ENCODE measurements at regions not wholly inside any gene's neighbourhood (a gene's known extent, or its start where the extent isn't known, plus 50 kb on each side); places are given as distances from the start of the nearest gene placed in this dataset.
"Not testable (repeated sequence)": the region's sequence is repeated elsewhere in the genome, so short reads cannot be mapped to it uniquely, and the experiment has no call there.

DNA sequence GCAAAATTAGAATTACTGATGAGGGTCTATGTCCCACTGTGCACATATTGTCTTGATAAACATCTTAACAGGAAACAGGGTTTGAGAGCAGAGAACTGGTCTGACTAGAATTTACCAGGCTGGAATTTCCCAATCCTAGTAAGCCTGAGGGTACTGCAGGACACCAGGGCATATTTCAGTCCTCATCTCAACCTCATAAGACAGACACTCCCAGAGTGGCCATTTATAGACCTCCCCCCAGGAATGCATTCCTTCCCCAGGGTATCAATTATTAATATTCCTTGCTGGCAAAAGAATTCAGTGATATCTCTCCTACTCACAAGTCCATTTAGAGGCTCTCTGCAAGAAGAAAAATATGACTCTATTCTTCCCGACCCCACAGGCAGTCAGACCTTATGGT is 325.1 kb upstream of the KLF3 start:
- not testable (repeated sequence) for DNase-seq (ENCODE audit: low spot score)

- DNase-seq (ENCODE audit: low spot score) = no peak
Observed at GRCh38 chr4:38343608-38344007, 320.4 kb upstream of the KLF3 start.

- no peak for DNase-seq (ENCODE audit: low spot score)
Observed at GRCh38 chr4:38344929-38345328, 319.1 kb upstream of the KLF3 start.

DNA sequence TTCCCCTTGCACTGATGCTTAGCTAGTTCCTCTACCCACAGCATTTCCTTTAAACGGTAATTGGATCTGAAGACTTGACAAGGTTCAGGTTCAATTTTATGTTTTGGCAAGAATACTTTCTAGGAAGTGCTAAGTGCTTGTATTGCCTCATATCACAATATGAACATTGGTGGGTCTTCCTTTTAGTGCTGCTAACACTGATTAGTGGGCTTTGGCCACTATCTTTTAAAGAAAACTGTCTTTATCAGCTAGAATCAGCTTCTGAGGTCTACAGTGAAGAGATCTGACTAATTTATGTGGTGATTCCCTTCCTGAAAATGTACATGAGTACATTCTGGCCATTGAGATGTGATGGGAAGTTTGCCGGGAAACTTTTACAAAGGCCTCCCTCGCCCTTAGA is 316.7 kb upstream of the KLF3 start:
- DNase-seq (ENCODE audit: low spot score) = no peak

GRCh38 chr4:38354421-38354820 is 309.6 kb upstream of the KLF3 start:
- DNase-seq (ENCODE audit: low spot score) = no peak

DNA sequence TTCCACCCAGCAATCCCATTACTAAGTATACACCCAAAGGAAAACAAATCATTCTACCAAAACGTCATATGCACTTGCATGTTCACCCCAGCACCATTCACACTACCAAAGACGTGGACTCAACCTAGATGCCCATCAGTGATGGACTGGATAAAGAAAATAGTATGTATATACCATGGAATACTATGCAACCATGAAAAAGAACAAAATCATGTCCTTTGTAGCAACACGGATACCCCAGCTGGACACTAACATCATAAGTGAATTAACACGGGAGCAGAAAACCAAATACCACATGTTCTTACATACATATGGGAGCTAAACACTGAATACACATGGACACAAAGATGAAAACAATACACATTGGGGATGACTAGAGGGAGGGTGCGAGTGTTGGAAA is 309.1 kb upstream of the KLF3 start:
- no peak for DNase-seq (ENCODE audit: low spot score)

DNA sequence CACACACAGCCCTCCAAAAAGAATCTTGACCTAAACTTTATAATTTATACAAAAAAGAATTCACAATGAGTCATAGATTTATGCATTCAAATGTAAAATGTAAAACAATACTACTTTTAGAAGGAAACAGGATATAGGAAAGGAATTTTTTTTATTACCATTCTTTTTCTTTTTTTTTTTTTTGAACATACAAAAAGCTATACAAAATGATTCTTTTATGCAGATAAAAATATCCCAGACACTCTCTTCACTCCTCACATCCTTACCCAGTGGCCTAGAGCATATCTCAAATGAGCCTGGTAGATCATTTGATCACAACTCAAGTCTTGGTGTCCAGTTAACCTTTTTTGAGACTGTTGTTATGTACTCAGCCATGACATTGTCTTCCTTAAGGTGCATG is 307.3 kb upstream of the KLF3 start:
- no peak for DNase-seq (ENCODE audit: low spot score)

DNA sequence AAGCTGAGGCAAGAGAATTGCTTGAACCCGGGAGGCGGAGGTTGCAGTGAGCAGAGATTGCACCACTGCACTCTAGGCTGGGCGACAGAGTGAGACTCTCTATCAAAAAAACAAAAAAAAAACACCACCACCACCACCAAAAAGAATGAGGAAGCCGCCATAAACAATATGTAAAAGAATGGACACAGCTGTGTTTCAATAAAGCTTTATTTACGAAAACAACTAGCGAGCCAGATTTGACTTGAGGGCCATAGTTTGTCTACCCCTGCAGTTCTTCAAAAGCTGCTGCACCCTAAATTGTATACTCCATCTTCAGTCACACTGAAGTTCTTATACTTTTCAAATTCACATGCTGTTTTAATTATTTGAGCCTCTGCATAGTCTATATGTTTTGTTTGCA is 306.5 kb upstream of the KLF3 start:
- no peak for DNase-seq (ENCODE audit: low spot score)

DNA sequence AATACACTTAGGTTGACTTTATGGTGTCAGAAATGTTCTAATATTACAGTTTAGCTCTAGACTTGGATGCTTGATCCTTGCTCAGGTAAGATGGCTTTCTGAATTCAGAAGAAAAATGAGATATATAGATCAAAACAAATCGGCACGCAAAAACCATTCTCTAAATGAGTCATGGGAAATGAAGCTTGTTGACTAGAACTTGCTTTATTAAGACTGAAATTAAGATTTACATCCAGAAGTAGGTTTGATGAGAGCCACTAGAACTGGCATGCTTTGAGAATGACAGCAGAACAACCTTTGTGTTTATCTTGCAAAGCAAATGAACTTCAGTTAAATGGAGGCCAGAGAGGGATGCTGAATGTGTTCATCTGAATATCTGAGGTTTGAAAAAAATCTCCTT is 304.9 kb upstream of the KLF3 start:
- DNase-seq (ENCODE audit: low spot score) = no peak

DNA sequence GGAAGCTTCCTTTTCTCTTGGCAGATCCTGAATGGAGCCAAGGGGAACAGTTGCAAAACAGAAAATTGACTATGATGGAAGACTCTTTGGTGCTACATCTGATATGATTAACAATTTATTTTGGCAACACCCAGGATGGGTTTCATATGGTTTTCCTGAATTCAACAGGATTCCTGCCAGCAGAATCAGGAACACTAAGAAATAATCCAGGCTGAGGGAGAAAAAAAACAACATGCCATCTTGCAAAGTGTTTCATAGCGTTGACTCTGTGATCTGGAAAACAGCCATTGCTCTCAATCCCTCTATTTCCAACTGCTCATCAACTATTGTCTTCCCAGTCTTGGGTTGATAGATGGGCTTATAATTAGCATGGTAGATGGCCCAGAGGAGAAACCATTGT is 303.8 kb upstream of the KLF3 start:
- no peak for DNase-seq (ENCODE audit: low spot score)

- DNase-seq (ENCODE audit: low spot score) = no peak
Observed at GRCh38 chr4:38364383-38364963, 299.5 kb upstream of the KLF3 start.

- no peak for DNase-seq (ENCODE audit: low spot score)
Observed at GRCh38 chr4:38365261-38365660, 298.7 kb upstream of the KLF3 start.

- DNase-seq (ENCODE audit: low spot score) = no peak
Observed at GRCh38 chr4:38365748-38366310, 298.2 kb upstream of the KLF3 start.

DNA sequence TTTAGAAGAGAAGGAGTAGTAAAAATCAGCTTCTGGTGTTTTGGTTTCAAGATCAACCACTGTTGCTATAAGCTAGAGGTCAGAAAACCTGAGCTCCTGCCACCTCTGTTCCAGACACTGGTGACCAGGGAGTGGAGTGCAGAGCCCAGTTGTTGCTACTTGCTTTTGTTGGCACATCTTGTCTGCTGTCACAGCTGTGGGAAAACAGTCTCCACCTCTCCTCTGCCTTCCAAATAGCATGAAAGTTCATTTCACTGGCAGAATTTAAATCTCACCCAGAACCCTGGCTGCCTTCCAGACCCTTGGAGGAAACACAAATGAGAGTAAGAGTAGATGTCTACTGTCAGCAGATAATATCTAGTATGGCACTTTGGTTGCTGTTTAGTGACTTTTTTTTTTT is 297.5 kb upstream of the KLF3 start:
- no peak for DNase-seq (ENCODE audit: low spot score)

- no peak for DNase-seq (ENCODE audit: low spot score)
Observed at GRCh38 chr4:38366997-38367396, 297.0 kb upstream of the KLF3 start.

- no peak for DNase-seq (ENCODE audit: low spot score)
Observed at GRCh38 chr4:38367642-38368174, 296.3 kb upstream of the KLF3 start.

DNA sequence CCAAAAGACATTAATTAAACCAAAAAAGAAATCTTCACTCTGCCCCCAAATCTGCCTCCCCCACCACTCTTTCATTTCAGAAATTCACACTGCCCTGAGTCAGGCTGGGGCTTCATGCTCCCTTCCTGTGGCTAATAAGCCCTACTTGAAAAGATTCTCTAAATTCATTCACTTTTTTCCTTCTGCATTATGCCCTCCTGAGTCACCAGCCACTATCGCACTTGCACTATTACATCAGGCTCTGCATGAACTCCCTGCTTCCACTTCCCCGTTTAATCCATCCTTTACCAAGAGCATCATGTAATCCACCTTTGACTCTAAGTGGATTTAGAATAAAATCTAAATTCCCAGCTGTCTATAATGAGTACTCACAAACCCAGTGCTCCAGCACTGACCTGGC is 295.4 kb upstream of the KLF3 start:
- peak; percentile 13 for DNase-seq (ENCODE audit: low spot score)

DNA sequence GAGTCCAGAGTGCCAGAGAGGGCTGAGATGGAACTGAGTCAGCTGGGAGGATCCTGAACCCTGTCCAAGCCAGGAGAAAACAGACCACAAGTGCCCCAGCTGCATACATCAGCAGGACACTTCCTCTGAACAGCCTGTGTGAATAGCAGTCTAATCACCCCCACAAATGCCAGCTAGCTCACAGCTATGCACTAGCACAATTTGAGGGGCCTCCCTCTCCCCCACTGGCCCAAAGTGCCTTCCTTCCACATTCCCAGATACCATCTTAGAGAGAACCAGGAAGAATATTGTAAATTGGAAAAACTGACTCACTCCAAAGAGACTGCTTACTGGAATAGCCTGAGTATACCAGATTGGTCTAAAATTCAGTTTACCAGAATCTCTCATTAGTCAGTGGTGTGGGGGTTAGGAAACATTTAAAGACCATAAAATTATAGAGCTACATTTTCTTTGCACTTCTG is 292.6 kb upstream of the KLF3 start:
- peak; percentile 15 for DNase-seq (ENCODE audit: low spot score)

DNA sequence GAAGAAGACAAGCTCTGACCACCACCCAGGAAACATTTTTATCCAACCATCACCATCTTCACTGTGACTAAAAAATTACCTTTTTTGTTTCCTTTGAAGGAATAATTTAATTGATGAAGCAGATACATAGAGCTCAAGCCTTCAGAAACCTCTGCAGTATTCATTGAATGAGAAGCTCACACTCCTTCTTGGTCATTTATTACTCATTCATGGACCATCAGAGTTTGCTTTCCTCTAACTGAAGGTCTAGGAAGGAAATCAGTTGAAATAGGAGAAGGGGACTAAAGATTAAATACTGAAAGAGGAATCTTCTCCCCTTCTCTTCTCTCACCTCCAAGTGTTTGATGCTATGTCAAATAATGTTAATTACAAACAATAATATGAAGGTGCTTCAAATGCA is 290.6 kb upstream of the KLF3 start:
- DNase-seq (ENCODE audit: low spot score) = no peak

- DNase-seq (ENCODE audit: low spot score) = no peak
Observed at GRCh38 chr4:38377195-38377594, 286.8 kb upstream of the KLF3 start.

GRCh38 chr4:38378478-38378877 is 285.5 kb upstream of the KLF3 start:
- no peak for DNase-seq (ENCODE audit: low spot score)

DNA sequence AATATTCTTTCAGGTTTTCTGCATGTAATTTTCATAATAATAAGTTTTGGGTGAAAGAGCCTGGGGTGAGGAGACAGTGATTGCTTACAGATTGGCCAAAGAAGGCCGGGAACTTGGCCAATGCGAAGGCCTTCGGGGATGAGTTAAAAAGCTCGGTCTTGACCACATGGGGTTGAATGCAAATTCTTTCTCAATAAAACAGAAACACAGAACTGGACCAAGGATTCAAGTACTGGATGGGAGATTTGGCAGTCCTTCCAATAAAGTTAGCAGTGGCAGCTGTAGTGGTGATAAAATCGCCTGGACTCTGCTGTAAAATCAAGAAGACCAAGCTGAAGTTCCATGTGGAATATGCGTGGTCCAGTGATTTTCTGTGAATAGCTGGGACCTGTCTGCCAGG is 282.2 kb upstream of the KLF3 start:
- no peak for DNase-seq (ENCODE audit: low spot score)

GRCh38 chr4:38382520-38382919 is 281.5 kb upstream of the KLF3 start:
- DNase-seq (ENCODE audit: low spot score) = no peak

GRCh38 chr4:38383646-38384121 is 280.3 kb upstream of the KLF3 start:
- no peak for DNase-seq (ENCODE audit: low spot score)

Measured in AG08396 (cell line).